ENCODE measurements at regions not wholly inside any gene's neighbourhood (a gene's known extent, or its start where the extent isn't known, plus 50 kb on each side); places are given as distances from the start of the nearest gene placed in this dataset.

DNA sequence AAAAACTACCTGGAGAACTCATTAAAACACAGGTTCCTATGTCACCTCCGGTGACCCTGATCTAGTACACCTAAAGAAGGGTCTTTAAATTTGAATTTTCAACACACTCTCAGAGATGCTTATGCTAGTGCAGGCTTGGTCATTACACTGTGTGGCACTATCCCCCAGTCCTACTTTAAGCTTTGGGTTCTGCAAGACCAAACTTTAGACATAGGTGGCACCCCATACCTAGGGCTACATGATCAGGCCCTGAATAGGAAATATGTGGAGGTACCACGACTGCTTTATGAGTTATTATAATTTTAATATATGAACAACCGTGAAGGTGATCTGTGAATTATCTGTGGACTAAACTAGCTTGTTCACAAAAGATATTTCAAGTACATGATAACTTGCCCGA is 201.3 kb upstream of the OR13F1 start:
- TF ChIP-seq, protein P1, sequence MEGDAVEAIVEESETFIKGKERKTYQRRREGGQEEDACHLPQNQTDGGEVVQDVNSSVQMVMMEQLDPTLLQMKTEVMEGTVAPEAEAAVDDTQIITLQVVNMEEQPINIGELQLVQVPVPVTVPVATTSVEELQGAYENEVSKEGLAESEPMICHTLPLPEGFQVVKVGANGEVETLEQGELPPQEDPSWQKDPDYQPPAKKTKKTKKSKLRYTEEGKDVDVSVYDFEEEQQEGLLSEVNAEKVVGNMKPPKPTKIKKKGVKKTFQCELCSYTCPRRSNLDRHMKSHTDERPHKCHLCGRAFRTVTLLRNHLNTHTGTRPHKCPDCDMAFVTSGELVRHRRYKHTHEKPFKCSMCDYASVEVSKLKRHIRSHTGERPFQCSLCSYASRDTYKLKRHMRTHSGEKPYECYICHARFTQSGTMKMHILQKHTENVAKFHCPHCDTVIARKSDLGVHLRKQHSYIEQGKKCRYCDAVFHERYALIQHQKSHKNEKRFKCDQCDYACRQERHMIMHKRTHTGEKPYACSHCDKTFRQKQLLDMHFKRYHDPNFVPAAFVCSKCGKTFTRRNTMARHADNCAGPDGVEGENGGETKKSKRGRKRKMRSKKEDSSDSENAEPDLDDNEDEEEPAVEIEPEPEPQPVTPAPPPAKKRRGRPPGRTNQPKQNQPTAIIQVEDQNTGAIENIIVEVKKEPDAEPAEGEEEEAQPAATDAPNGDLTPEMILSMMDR (conservative IDR thresholded peaks at IDR 0.05; ENCODE audit: low read depth, low read length), result no peak
- TF ChIP-seq EZH2 (IDR thresholded peaks at IDR 0.05; ENCODE audit: low read length, unreplicated experiment) (no peak), EZH2phosphoT487 (IDR thresholded peaks at IDR 0.05; ENCODE audit: borderline replicate concordance, low read length) (no peak)

Data from PC-3 (cell line).